Retinal pigment epithelial cell (primary cell): ENCODE measurements at regions not wholly inside any gene's neighbourhood (a gene's known extent, or its start where the extent isn't known, plus 50 kb on each side); places are given as distances from the start of the nearest gene placed in this dataset.

Source experiments
- DNase-seq: peaks from one replicate; pipeline ENCODE4 v3.0.0-alpha.2; 2010; ENCODE audit warnings: low read depth
- H3K4me3 ChIP-seq: 2 replicates; pipeline ENCODE4 v1.5.1; 2011; ENCODE audit warnings: mild to moderate bottlenecking, low read length, control low read depth, moderate library complexity
- CTCF ChIP-seq: conservative IDR thresholded peaks from 2 replicates; pipeline ENCODE4 v1.5.1; 2011; ENCODE audit warnings: low read depth, low read length, control low read depth, inconsistent platforms

GRCh38 chr2:43032213-43033015, 194.0 kb downstream of the ZFP36L2 start:
- TF ChIP-seq CTCF: no peak
- no peak overlapping the region for H3K4me3 ChIP-seq
- DNase-seq: no peak

GRCh38 chr2:43031471-43032212, 194.8 kb downstream of the ZFP36L2 start:
- DNase-seq: no peak
- no peak overlapping the region for H3K4me3 ChIP-seq
- no peak for TF ChIP-seq CTCF

GRCh38 chr2:43030551-43031307, 195.7 kb downstream of the ZFP36L2 start:
- no peak for DNase-seq
- TF ChIP-seq CTCF: no peak
- H3K4me3 ChIP-seq: no peak overlapping the region

- DNase-seq: no peak
- no peak for TF ChIP-seq CTCF
- no peak overlapping the region for H3K4me3 ChIP-seq
These were observed 197.2 kb downstream of the ZFP36L2 start for GRCh38 chr2:43029186-43029585.

- TF ChIP-seq CTCF: no peak
- H3K4me3 ChIP-seq: no peak overlapping the region
- DNase-seq: no peak
These were observed 198.2 kb downstream of the ZFP36L2 start for GRCh38 chr2:43028188-43028587.

- TF ChIP-seq CTCF: no peak
- H3K4me3 ChIP-seq: no peak overlapping the region
- DNase-seq: no peak
These were observed 199.1 kb downstream of the ZFP36L2 start for GRCh38 chr2:43027097-43027873.
